22Rv1 (cell line): ENCODE measurements at regions not wholly inside any gene's neighbourhood (a gene's known extent, or its start where the extent isn't known, plus 50 kb on each side); places are given as distances from the start of the nearest gene placed in this dataset.

Experiments used
- CTCF ChIP-seq: fragments of 450-650 bp; IDR thresholded peaks from 2 replicates; pipeline ENCODE4 v1.5.1; 2017; ENCODE audit warnings: mild to moderate bottlenecking
- ZFX ChIP-seq: fragments of 450-650 bp; IDR thresholded peaks from 2 replicates; pipeline ENCODE4 v1.6.1; 2017; ENCODE audit warnings: antibody characterized with exemption, borderline replicate concordance

- TF ChIP-seq CTCF (no peak), ZFX (no peak)
Observed at GRCh38 chr16:85522842-85523601, 90.1 kb upstream of the GSE1 start.
